SK-N-SH (cell line): ENCODE measurements at regions not wholly inside any gene's neighbourhood (a gene's known extent, or its start where the extent isn't known, plus 50 kb on each side); places are given as distances from the start of the nearest gene placed in this dataset.
"Not testable (repeated sequence)": the region's sequence is repeated elsewhere in the genome, so short reads cannot be mapped to it uniquely, and the experiment has no call there.

Experiments used
- CHD2 ChIP-seq: fragments of 150-350 bp; IDR thresholded peaks from 2 replicates; pipeline ENCODE4 v1.6.1; 2018; ENCODE audit warnings: low read length; ENCODE audit not compliant: partially characterized antibody
- CTCF ChIP-seq: fragments of 200-600 bp; sonication (generic); IDR thresholded peaks from 2 replicates; pipeline ENCODE4 v1.6.1; 2017; ENCODE audit warnings: antibody characterized with exemption, mild to moderate bottlenecking, moderate library complexity
- ELF1 ChIP-seq: IDR thresholded peaks from 2 replicates; pipeline ENCODE4 v1.4.0; 2012
- EZH2phosphoT487 ChIP-seq: fragments of 200-600 bp; sonication (generic); IDR thresholded peaks from 2 replicates; pipeline ENCODE4 v1.6.1; 2017; ENCODE audit warnings: low read depth, mixed run types, mild to moderate bottlenecking, antibody characterized with exemption, moderate library complexity, borderline replicate concordance
- GABPA ChIP-seq: IDR thresholded peaks from 2 replicates; pipeline ENCODE4 v1.4.0; 2012; ENCODE audit warnings: low read depth, mild to moderate bottlenecking
- GATA2 ChIP-seq: sonication (generic); formaldehyde crosslinking; IDR thresholded peaks from 2 replicates; pipeline ENCODE4 v1.5.0; 2020; ENCODE audit warnings: mild to moderate bottlenecking, missing genetic modification reagents
- RFX5 ChIP-seq: IDR thresholded peaks from 2 replicates; pipeline ENCODE4 v1.6.1; 2012; ENCODE audit warnings: mild to moderate bottlenecking, improper control_type of control experiment, low read length
- TF ChIP-seq, protein P1 (sequence below): fragments of 150-350 bp; IDR thresholded peaks from 2 replicates; pipeline ENCODE4 v1.6.1; 2017; ENCODE audit warnings: antibody characterized with exemption, low read length, low read depth, borderline replicate concordance
- TF ChIP-seq, protein P2 (sequence below): IDR thresholded peaks from 2 replicates; pipeline ENCODE4 v1.4.0; 2012; ENCODE audit warnings: low read depth

- TF ChIP-seq, protein P1, sequence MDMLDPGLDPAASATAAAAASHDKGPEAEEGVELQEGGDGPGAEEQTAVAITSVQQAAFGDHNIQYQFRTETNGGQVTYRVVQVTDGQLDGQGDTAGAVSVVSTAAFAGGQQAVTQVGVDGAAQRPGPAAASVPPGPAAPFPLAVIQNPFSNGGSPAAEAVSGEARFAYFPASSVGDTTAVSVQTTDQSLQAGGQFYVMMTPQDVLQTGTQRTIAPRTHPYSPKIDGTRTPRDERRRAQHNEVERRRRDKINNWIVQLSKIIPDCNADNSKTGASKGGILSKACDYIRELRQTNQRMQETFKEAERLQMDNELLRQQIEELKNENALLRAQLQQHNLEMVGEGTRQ: not testable (repeated sequence)
- TF ChIP-seq CTCF; RFX5; EZH2phosphoT487; GABPA; CHD2; ELF1; GATA2 (CRISPR knock-in tag): not testable (repeated sequence)
- TF ChIP-seq, protein P2, sequence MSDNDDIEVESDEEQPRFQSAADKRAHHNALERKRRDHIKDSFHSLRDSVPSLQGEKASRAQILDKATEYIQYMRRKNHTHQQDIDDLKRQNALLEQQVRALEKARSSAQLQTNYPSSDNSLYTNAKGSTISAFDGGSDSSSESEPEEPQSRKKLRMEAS: not testable (repeated sequence)
Observed at GRCh38 chr16:18157854-18158253, 178.7 kb downstream of the NPIPA8 start.
